ENCODE measurements at regions not wholly inside any gene's neighbourhood (a gene's known extent, or its start where the extent isn't known, plus 50 kb on each side); places are given as distances from the start of the nearest gene placed in this dataset.

GRCh38 chr16:76226481-76226880, 50.7 kb upstream of the CNTNAP4 start:
- Histone ChIP-seq H3K4me2 (ENCODE audit: low read length) (no peak overlapping the region), H3K27me3 (ENCODE audit: control insufficient read depth, low read length) (no peaks in the 10 kb centered on the region; the same call in 1 of the 2 replicates), H3K27ac (ENCODE audit: low read depth, low read length) (no peak overlapping the region), H3K4me3 (ENCODE audit: low read length) (no peak overlapping the region), H3K79me2 (ENCODE audit: control insufficient read depth, low read length) (no peaks in the 10 kb centered on the region), H3K4me1 (ENCODE audit: control insufficient read depth, low read length) (no peaks in the 10 kb centered on the region), H4K20me1 (ENCODE audit: control insufficient read depth, insufficient read depth, low read depth, low read length) (no peaks in the 10 kb centered on the region), H3K9me3 (ENCODE audit: control insufficient read depth, insufficient read depth, low read length) (no peaks in the 10 kb centered on the region), H3K36me3 (ENCODE audit: control insufficient read depth, low read length) (no peaks in the 10 kb centered on the region), H3F3A (ENCODE audit: control insufficient read depth, insufficient read depth) (no peaks in the 10 kb centered on the region), H3K9me2 (replicated peaks; ENCODE audit: control insufficient read depth, low read length) (no peaks in the 10 kb centered on the region)
- TF ChIP-seq, protein P1, sequence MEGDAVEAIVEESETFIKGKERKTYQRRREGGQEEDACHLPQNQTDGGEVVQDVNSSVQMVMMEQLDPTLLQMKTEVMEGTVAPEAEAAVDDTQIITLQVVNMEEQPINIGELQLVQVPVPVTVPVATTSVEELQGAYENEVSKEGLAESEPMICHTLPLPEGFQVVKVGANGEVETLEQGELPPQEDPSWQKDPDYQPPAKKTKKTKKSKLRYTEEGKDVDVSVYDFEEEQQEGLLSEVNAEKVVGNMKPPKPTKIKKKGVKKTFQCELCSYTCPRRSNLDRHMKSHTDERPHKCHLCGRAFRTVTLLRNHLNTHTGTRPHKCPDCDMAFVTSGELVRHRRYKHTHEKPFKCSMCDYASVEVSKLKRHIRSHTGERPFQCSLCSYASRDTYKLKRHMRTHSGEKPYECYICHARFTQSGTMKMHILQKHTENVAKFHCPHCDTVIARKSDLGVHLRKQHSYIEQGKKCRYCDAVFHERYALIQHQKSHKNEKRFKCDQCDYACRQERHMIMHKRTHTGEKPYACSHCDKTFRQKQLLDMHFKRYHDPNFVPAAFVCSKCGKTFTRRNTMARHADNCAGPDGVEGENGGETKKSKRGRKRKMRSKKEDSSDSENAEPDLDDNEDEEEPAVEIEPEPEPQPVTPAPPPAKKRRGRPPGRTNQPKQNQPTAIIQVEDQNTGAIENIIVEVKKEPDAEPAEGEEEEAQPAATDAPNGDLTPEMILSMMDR (IDR thresholded peaks at IDR 0.05; ENCODE audit: low read depth, low read length, poor library complexity, severe bottlenecking): no peak
- no peak for TF ChIP-seq EZH2phosphoT487 (IDR thresholded peaks at IDR 0.05; ENCODE audit: borderline replicate concordance, low read length)
